Erythroblast (primary cell): ENCODE measurements at regions not wholly inside any gene's neighbourhood (a gene's known extent, or its start where the extent isn't known, plus 50 kb on each side); places are given as distances from the start of the nearest gene placed in this dataset.

ENCODE experiments used
- GATA1 ChIP-seq: IDR thresholded peaks from 2 replicates; pipeline ENCODE4 v1.6.1; 2011; ENCODE audit warnings: low read depth, mild to moderate bottlenecking, control low read depth, low read length, moderate library complexity
- POLR2A ChIP-seq: IDR thresholded peaks from 2 replicates; pipeline ENCODE4 v1.6.1; 2011; ENCODE audit warnings: mild to moderate bottlenecking, low read length

- TF ChIP-seq POLR2A (no peak), GATA1 (no peak)
Observed at GRCh38 chr22:48268771-48269552, 1506.5 kb downstream of the TBC1D22A start.
